Islet precursor cell (in vitro differentiated cells): ENCODE measurements at regions not wholly inside any gene's neighbourhood (a gene's known extent, or its start where the extent isn't known, plus 50 kb on each side); places are given as distances from the start of the nearest gene placed in this dataset.
"Not testable (repeated sequence)": the region's sequence is repeated elsewhere in the genome, so short reads cannot be mapped to it uniquely, and the experiment has no call there.

Source experiments
- DNase-seq: peaks from one replicate; pipeline ENCODE4 v3.0.0-alpha.2; 2018

DNA sequence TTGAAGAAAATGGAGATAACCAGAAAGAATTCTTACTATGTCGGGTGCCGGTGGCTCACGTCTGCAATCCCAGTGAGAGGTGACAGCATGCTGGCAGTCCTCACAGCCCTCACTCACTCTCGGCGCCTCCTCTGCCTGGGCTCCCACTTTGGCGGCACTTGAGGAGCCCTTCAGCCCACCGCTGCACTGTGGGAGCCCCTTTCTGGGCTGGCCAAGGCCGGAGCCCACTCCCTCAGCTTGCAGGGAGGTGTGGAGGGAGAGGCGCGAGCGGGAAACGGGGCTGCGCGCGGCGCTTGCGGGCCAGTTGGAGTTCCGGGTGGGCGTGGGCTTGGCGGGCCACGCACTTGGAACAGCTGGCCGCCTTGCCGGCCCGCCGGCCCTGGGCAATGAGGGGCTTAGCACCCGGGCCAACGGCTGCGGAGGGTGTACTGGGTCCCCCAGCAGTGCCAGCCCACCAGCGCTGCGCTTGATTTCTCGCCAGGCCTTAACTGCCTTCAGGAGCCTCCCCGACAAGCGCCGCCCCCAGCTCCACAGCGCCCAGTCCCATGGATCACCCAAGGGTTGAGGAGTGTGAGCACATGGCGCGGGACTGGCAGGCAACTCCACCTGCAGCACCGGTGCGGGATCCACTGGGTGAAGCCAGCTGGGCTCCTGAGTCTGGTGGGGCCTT lies 1672.5 kb upstream of the B3GALT2 start:
- not testable (repeated sequence) for DNase-seq

DNA sequence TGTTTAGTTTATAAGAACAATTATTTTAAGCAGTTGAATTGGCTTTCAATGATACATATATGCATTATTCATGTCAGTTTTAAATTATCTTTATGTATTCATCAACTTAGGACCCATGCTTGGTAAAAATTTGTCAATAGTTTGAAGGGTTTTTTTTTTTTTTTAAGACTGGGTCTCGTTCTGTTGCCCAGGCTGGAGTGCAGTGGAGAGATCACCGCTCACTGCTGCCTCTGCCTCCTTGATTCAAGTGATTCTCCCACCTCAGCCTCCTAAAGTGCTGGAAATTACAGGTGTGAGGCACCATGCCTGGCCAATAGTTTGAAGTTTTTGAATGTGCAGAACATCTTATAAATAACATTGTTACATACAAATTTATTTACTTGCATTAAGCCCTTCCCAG lies 1671.0 kb upstream of the B3GALT2 start:
- DNase-seq = no peak

DNA sequence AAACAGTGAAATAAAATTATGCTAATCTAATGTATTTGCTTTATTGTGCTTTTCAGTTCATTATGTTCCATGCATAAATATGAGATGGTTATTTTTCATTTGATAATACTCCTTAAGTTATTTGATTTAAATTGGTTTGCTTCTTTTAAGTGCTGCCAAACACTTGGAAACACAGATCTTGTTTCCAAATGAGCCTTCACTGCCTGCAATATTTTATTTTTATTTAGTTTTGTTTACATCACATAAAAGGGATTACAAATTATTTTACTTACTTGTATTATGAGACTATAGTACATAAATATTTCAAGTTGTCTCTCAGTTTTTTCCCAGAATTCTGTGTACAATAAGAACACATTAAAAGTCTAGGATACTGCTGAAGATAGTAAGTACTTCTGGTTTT lies 1662.4 kb upstream of the B3GALT2 start:
- DNase-seq = no peak

DNA sequence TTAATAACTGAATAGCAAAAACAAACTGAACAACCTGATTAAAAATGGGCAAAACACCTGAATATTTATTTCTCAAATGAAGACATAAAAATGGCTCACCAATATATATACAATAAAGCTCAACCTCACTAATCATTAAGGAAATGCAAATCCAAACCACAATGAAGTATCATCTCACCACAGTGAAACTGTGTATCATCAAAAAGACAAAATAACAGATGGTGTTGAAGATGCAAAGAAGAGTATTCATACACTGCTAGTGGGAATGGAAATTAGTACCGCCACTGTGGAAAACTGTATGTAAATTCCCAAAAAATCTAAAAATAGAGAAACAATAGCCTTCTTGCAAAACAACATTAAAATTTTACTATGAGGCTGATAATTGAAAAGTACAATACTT lies 1660.1 kb upstream of the B3GALT2 start:
- no peak for DNase-seq

DNA sequence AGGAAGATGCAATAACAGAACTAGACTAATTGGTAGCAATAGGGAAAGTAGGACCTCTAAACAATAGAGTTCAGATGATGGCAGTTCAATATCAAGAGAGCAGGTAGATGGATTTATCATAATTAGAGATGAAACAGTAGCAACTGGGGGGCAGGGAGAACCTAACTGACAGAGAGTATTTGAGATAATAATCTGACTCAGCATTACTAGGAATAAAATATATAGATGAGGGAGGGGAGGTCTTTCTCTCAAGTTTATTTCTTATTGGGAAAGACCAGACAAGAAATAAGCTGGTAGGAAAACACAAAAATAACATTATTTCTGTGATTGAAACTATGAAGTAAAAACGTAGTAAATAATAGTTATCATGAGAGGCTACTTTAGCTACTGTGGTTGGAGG lies 1656.7 kb upstream of the B3GALT2 start:
- no peak for DNase-seq

DNA sequence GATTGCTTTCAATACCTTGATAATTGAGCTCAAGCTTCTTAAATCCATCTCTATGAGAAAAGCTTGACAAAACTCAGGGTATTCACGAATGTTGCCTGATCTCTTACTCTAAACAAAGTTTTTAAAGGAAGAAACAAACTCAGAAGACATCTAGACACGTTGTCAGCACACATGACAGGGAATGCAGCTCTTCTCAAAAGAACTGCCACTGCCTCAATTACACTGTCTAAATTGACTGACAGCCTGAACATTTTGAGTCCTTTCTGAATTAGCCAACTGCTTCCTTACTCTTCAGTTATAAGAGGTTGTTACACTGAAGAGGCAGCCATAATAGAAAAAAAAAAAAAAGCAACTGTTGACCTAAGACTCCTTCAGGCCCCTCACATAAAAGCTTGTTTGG lies 1646.7 kb upstream of the B3GALT2 start:
- no peak for DNase-seq

DNA sequence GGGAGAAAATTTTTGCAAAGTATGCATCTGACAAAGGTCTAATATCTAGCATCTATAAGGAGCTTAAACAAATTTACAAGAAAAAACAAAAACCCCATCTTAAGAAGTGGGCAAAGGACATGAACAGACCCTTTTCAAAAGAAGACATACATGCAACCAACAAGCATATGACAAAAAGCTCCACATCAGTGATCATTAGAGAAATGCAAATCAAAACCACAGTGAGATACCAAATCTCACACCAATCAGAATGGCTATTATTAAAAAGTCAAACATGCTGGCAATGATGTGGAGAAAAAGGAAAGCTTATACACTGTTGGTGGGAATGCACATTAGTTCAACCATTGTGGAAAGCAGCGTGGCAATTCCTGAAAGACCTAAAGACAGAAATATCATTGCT lies 1645.2 kb upstream of the B3GALT2 start:
- not testable (repeated sequence) for DNase-seq

DNA sequence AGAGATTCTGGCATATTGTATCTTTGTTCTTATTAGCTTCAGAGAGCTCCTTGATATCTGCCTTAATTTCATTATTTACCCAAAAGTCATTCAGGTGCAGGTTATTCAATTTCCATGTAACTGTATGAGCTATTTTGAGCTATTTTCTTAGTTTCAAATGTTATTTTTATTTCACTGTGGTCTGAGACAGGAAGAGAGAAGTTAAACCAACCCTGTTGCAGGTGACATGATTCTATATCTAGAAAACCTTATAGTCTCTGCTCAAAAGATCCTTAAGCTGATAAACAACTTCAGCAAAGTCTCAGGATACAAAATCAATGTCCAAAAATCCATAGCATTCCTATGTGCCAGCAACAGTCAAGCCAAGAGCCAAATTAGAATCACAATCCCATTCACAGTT lies 1644.0 kb upstream of the B3GALT2 start:
- DNase-seq = no peak

DNA sequence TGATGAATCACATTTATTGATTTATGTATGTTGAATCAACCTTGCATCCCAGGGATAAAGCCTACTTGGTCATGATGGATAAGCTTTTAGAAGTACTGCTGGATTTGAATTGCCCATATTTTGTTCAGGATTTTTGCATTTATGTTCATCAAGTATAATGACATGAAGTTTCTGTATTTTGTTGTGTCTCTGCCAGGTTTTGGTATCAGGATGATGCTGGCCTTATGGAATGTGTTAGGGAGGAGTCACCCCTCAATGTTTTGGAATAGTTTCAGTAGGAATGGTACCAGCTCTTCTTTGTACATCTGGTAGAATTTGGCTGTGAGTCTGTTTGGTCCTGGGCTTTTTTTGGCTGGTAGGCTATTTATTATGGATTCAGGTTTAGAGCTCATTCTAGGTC lies 1643.1 kb upstream of the B3GALT2 start:
- DNase-seq = no peak

DNA sequence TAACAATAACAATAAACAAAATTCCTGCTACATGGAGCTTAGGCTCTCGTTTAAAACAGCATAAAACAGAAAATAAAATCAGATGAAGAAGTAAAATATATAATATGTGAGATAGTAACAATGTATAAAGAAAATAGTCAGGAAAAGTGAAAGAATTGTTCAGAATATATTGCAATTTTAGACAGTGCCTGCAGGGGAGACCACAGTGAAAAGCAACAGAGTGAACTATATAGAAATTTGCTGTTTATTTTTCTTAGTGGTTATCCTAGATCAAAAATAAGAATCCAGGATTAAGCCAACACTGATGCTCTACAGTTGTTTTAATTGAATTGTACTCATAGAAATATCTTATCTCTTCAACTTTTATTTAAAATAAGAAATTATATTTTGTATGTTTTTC lies 1639.0 kb upstream of the B3GALT2 start:
- DNase-seq = no peak

DNA sequence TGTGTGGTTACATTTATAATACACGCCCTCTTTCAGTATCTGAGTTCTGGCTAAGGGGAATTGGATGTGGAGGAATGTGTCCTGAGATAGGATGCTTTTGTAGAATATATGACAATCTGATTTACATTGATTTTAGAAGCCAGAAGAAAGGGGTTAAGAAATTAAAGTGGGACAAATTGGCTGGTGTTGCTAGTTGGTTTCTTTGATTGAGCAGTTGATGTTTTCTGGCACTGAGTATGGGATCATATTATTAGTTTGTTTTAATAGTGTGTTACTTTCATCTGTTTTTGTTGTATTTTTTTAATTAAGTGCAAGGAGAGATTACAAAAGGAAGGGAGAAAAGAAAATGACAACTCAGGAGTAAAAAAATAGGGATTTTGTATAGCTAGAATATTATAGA lies 1634.7 kb upstream of the B3GALT2 start:
- DNase-seq = no peak

DNA sequence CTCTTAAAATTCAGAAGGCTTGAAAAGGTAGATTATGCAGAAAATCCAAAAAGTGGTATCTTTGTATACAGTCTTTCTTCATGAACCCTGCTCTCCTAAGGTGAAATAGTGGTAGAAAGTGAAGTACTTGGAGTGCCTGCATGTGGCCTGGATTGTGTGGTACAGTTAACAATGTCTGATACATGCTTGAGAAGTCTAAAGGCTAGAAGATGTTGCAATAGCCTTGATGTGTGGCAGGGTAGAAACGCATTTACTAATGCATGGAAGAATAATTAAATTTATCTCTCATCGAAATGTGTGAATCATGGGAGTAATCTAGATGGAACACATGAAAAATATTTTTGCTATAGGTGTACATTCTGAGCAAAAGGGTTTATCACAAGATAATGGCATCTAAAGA lies 1632.3 kb upstream of the B3GALT2 start:
- no peak for DNase-seq

DNA sequence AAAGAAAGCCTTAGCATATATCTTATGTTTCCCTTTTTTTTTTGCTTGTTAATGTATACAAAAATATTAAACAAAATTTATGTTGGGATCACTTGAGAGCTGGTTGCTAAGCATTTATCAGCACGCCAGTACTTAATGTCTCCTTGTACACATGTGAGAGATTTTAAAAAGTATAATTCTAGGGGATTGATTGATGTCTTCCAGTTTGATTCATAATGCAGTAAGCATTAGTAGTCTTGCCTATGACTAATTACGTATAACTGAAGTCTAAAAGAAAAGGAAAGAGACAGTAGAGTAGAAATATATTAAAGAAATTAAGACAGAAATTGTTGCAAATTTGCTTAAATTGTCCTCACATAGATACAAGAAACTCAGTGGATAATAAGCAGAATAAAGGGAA lies 1630.4 kb upstream of the B3GALT2 start:
- no peak for DNase-seq

DNA sequence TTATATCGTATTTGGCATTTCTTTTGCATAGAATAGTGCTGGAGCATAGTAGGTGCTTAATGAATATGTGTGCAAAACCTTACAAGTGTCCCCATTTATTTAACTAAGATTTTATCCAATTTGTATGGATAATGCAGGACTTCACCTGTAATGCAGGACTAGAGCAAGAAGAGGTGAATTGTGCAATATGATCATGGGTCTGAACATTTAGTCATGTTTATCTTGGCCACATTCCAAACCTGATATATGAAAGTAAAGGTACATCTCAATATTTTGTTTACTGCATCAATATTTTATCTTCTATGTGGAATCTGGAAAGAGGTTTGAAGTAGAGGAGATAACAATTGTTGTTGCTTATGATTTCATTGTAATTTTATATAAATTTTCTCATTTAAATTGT lies 1626.7 kb upstream of the B3GALT2 start:
- no peak for DNase-seq

DNA sequence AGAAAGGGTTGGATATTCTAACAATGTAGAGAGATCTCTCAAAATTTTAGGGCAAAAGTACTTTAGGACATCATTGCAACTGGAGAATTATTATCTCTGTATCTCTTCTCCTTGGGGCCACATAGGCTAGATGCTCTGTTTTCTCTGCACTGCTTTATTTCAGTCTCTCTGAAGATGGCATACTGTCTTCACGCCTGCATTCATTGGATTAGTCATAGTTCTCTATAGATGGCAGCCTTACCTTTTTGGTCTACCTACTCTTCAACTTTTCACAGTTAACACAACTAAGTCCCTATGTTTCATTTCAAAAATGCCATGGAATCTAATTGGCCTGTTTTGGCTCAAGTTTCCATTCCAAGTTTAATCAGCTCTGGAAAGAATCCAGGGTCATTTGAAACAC lies 1623.3 kb upstream of the B3GALT2 start:
- DNase-seq = no peak

DNA sequence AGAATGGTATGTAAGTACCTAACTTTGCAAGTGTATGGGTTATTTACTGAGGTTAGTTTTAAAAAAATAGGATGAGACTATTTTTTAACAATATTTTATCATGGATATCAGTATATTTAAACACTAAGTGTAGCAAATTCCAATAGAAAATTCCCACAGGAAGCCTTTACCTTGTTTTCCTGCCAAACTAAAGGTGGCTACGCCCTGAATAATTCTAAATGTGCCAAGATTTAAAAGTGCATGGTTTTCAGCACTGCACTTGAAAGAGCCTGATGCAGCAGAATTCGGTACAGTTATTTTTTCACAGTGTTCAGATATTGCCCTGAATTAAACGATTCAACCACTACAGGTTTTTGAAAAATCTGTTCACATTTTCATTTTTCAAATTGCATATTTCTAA lies 1622.8 kb upstream of the B3GALT2 start:
- DNase-seq = no peak

DNA sequence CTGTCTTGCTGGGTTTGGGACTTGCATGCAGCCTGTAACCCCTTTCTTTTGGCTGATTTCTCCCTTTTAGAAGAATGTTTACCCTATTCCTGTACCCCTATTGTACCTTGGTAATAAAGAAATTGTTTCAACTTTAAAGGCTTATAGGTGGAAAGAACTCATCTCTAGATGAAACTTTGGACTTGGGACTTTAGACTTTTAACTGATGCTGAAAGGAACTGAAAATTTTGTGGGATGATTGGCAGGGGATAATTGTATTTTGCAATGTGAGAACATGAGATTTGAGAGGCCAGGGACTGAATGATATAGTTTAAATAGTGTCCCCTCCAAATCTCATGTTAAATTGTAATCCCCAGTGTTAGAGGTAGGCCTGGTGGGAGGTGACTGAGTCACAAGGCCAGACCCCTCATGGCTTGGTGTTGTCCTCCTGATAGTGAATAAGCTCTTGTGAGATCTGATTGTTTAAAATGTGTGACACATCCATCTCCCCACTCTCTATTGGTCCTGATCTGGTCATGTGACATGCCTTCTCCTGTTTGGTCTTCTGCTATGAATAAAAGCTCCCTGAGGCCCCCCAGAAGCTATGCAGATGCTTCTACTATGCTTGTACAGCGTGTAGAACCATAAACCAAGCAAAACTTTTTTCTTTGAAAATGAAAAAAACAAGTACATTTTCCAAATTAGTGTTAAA lies 1621.3 kb upstream of the B3GALT2 start:
- no peak for DNase-seq

DNA sequence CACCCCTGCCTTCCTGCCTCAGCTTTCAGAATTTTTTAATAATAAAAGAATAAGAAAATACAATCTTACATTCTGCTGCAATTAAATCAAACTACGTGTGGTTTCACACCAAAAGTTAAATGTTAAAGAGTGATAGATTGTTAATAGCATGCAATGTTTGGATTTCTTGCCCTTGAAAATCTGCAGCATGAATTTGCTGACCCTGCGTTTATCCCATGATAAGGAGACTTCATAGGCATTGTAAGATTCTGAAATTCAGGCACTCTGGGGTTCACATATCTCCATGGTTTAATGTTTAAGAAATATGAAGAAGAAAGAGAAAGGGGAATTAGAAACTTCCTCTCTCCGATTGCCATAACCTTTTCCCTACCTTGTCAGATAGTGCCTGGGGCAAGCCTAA lies 1616.2 kb upstream of the B3GALT2 start:
- DNase-seq = no peak

DNA sequence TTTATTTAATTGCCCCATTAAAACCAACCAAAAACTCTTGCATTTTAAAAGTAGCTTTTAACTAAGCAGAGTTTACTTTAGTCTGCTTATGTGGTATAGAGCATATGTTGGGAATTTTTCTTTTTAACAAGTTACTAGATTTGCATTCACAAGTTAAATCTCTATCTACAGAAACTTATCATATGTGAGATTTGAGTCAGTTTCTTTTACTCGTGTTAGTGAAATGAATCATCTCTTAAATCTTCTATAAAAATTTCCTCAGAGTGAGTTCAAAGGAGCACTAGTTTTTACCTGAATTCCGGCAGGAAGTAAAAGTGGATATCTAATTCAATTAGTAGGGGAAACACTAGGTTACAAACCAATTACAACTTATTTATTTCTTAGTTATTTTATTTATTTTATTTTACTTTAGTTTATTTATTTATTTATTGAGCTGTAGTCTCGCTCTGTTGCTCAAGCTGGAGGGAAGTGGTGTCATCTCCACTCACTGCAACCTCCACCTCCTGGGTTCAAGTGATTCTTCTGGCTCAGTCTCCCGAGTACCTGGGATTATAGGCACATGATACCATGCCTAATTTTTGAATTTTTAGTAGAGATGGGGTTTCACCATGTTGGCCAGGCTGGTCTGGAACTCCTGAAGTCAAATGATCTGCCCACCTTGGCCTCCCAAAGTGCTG lies 1609.6 kb upstream of the B3GALT2 start:
- DNase-seq = no peak

DNA sequence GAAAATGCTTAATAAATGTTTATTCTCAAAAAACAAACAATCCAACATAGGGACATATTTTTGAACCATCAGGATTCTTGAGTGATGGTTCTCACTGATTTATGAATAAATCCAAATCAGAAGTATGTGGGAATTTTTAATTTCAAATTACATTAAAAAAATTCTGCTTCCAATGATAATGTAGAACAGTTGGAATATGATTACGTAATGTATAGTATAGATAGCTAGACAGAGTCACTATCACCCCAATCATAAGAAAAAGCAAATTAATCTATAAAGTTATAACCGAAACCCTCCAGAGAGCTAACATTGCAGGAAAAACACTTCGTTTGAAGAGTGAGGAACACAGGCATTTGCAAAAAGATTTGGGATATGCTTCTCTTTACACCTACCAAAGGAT lies 1600.6 kb upstream of the B3GALT2 start:
- no peak for DNase-seq

DNA sequence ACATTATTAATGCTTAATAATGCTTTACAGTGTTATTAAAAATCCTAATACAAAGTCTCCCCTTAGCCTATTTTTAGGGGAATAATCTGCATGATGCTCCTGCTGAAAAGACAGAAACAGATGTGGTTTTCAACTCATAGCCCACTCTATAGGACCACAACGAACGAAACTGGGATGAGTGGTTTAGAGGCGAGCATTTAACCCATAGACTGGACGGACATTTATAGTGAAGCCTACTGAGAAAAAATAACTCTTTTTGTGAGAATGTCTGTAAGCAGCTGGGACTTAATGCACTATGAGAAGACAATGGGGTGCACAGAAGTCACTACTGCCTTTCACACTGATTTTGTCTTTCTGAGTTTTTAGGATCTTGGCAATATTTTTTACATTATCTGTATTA lies 1599.6 kb upstream of the B3GALT2 start:
- no peak for DNase-seq

DNA sequence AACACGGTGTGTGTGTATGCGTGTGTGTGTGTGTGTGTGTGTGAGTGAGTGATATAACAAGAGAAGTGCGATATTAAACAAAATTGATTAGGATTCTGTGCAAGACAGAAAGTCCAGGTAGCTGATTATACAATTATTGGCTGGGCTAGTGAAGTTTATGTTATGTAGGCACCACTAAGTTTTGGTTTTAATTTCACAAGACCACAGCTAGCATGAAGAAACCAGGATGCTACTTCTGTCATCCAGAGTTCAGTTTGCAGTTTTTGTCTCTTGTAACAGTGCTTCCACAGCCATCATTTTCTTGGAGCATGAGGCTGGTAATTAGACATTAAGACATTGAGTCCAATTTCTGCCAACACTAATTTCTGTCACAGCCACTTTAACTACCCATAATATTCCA lies 1590.2 kb upstream of the B3GALT2 start:
- DNase-seq = no peak

DNA sequence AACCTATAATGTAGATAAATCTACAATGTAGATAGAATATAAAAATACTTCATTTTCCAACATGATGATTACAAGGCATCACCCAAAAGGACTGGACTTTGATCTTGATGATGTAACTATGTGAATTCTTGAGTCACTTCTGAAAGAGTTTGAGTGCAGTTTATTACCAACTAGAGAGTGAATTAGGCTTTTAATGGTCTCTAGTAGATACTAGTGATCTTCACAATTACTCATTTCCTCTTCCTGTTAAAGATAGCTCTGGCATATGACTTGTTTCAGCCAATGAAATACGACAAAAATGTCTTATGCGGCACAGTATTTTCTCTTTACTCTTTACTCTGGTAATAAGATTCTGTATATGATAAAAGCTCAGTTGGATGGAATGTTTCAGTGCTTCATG lies 1588.1 kb upstream of the B3GALT2 start:
- no peak for DNase-seq

DNA sequence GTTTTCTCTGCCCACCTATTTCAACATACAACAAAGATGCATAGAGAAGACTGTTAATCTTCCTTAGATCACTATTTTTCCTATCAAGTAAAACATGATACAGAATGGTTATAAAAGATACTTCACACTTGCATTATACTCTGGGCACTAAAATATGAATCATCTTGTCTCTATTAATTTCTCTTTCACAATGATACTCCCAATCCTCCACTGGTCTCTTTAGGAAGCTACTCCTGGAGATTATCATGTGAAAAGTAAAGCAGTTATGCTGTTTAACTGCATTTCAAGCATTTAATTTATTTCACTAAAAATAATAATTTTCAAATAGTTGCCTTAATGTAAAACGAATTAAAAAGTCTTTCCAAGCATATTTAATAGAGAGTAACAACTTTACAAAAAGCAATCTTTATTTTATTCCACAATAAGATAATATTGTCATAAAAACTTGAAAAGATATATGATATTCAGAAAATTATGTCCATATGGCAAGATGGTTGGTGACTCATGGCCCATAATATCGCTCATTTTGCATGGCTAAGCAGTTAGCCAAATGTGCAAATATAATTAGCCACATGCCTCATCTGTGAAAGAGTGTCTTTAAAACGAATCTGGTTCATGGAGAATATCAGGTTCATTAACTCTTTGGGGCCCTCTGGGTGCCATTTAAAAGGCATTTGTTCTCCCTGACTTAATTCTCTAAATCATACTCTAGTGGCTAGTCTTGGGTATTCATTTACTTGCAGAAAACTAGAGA lies 1569.0 kb upstream of the B3GALT2 start:
- no peak for DNase-seq
